T-helper 1 cell treated with Interleukin-12 subunit alpha and Interleukin-12 subunit beta and Interleukin-4 antibody, amounts not matched to agents 30 ng/mL and 1 ng/mL, for 36 hours (primary cell): ENCODE measurements at regions not wholly inside any gene's neighbourhood (a gene's known extent, or its start where the extent isn't known, plus 50 kb on each side); places are given as distances from the start of the nearest gene placed in this dataset.
"Not testable (repeated sequence)": the region's sequence is repeated elsewhere in the genome, so short reads cannot be mapped to it uniquely, and the experiment has no call there.

Experiments
- intact Hi-C: fragments of 100-400 bp; cut with micrococcal nuclease; formaldehyde crosslinking; loops from one replicate; pipeline ENCODE4 v1.15.1; 2024

GRCh38 chr10:84626397-84627087, 298.2 kb downstream of the CCSER2 start:
- intact Hi-C loops = no loop called here

- intact Hi-C loops = no loop called here
These were observed 304.5 kb downstream of the CCSER2 start for GRCh38 chr10:84632866-84633265.

- intact Hi-C loops = no loop called here
These were observed 306.2 kb downstream of the CCSER2 start for GRCh38 chr10:84634636-84635035.

- intact Hi-C loops = not testable (repeated sequence)
These were observed 322.2 kb downstream of the CCSER2 start for GRCh38 chr10:84650628-84651027.

GRCh38 chr10:84654671-84655070, 326.3 kb downstream of the CCSER2 start:
- intact Hi-C loops = no loop called here

GRCh38 chr10:84659027-84659426, 330.6 kb downstream of the CCSER2 start:
- intact Hi-C loops = no loop called here

GRCh38 chr10:84659497-84660439, 331.4 kb downstream of the CCSER2 start:
- intact Hi-C loops = no loop called here

GRCh38 chr10:84660450-84661159, 332.2 kb downstream of the CCSER2 start:
- intact Hi-C loops = no loop called here

GRCh38 chr10:84665211-84665610, 336.8 kb downstream of the CCSER2 start:
- intact Hi-C loops = loop anchor here (5.0 kb wide), 1 partner anchor 1712 kb away; no protein-coding TSS in a partner anchor

- intact Hi-C loops = loop anchor here (5.0 kb wide), 1 partner anchor 1711 kb away; no protein-coding TSS in a partner anchor
These were observed 337.6 kb downstream of the CCSER2 start for GRCh38 chr10:84665883-84666463.

GRCh38 chr10:84668186-84668763, 339.9 kb downstream of the CCSER2 start:
- intact Hi-C loops = loop anchor here (5.0 kb wide), 1 partner anchor 1709 kb away; no protein-coding TSS in a partner anchor

GRCh38 chr10:84675060-84675459, 346.7 kb downstream of the CCSER2 start:
- intact Hi-C loops = no loop called here

- intact Hi-C loops = no loop called here
These were observed 348.1 kb downstream of the CCSER2 start for GRCh38 chr10:84676536-84676935.

- intact Hi-C loops = no loop called here
These were observed 353.4 kb downstream of the CCSER2 start for GRCh38 chr10:84681781-84682180.

- intact Hi-C loops = no loop called here
These were observed 355.2 kb downstream of the CCSER2 start for GRCh38 chr10:84683550-84683949.

- intact Hi-C loops = no loop called here
These were observed 355.8 kb downstream of the CCSER2 start for GRCh38 chr10:84683980-84684740.

GRCh38 chr10:84685047-84685660, 356.8 kb downstream of the CCSER2 start:
- intact Hi-C loops = no loop called here

GRCh38 chr10:84693006-84693405, 364.6 kb downstream of the CCSER2 start:
- intact Hi-C loops = no loop called here

GRCh38 chr10:84695902-84696301, 367.5 kb downstream of the CCSER2 start:
- intact Hi-C loops = no loop called here

- intact Hi-C loops = no loop called here
These were observed 368.2 kb downstream of the CCSER2 start for GRCh38 chr10:84696610-84697009.
